Activated CD8-positive, alpha-beta memory T cell treated with anti-CD3 and anti-CD28 coated beads for 36 hours (primary cell): ENCODE measurements at regions not wholly inside any gene's neighbourhood (a gene's known extent, or its start where the extent isn't known, plus 50 kb on each side); places are given as distances from the start of the nearest gene placed in this dataset.

Source experiments
- CTCF ChIA-PET: fragments of 350-600 bp; sonication (Branson Sonifier 250); formaldehyde crosslinking; loops from one replicate; lab custom pipeline; 2021; ENCODE audit warnings: antibody characterized with exemption; lab: Charles Lee
- POLR2A ChIA-PET: fragments of 350-600 bp; sonication (Branson Sonifier 250); formaldehyde crosslinking; loops from one replicate; lab custom pipeline; 2021; ENCODE audit warnings: antibody characterized with exemption; lab: Charles Lee

- CTCF ChIA-PET: no interaction called here
These were observed 225.2 kb upstream of the BTG1 start for GRCh38 chr12:92370828-92371227.

GRCh38 chr12:92369636-92370035, 224.0 kb upstream of the BTG1 start:
- ChIA-PET CTCF (interaction anchor here (0.8 kb wide), 1 partner anchor 187 kb away, joined by 3 read pairs; no protein-coding TSS in a partner anchor), POLR2A (no interaction called here)

More at GRCh38 chr12:92370828-92371227, 225.2 kb upstream of the BTG1 start:
- POLR2A ChIA-PET: no interaction called here

DNA sequence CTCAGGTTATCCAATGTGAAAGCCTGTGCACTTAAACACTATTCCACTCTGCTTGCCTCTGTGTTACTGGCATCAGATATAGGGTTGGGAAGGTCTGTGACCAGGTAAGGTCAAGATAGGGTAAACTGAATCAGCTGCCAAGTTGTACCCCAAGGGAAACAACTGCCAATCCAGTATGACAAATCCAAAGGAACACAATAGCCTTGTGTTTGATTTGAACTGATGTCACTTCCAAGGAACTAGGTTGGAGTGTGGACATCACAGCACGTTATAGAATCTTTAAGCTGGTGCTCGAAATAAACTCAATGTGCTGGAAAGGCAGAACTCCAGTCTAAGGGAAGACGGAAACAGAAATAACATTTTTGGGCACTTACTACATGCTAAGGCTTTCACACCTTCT, 223.4 kb upstream of the BTG1 start:
- POLR2A ChIA-PET: no interaction called here
- CTCF ChIA-PET: interaction anchor here (0.8 kb wide), 1 partner anchor 188 kb away, joined by 3 read pairs; no protein-coding TSS in a partner anchor

- POLR2A ChIA-PET: no interaction called here
These were observed 220.2 kb upstream of the BTG1 start for GRCh38 chr12:92365836-92366235.

GRCh38 chr12:92365333-92365732, 219.7 kb upstream of the BTG1 start:
- ChIA-PET POLR2A (interaction anchor here (0.6 kb wide), 1 partner anchor 218 kb away, joined by 4 read pairs; no protein-coding TSS in a partner anchor), CTCF (no interaction called here)

More at GRCh38 chr12:92365836-92366235, 220.2 kb upstream of the BTG1 start:
- CTCF ChIA-PET: no interaction called here

DNA sequence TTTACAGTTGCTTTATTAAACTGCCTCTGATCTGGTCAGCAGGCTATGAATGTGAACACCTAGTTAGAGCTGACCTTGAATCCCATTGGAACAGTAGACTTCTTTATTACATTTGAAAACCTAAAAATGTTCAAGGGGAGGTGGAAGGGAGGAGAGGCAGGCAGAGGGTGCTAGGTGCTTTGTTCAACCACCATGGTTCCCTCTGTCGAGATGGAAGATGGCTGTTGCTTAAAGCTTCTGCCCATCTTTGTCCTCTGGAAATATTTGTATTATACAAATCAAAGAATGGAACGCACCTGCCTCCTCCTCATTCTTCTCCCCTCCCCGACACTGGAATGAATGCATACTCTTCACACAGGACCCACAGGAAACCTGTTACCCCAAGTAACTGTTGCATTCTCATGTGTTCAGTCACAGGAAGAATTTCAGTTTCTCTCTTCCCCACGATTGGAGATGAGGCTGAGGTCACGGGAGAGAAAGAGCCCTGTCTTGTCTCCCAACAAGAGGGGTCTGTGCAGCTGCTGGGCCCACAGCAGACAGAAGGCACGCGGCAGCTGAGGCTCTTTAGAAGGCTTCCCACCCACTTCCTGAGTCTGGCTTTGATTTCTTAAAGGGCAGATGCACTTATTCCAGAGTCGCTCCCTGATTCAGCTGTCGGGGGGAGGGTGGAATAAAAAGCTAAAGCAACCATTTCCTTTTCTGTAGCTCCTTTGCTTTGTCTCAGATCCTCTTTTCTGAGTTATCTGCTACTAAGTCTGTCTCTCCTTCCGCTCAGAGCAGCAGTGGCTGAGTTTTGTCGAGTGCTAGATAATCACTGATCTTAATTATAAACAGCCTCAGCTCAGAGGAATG, 217.9 kb upstream of the BTG1 start:
- ChIA-PET CTCF (interaction anchor here (0.6 to 1.2 kb wide), 3 partner anchors 40 to 761 kb away, joined by 3 to 4 read pairs (median 3); no protein-coding TSS in a partner anchor), POLR2A (interaction anchor here (0.8 kb wide), 1 partner anchor 145 kb away, joined by 3 read pairs; no protein-coding TSS in a partner anchor)

DNA sequence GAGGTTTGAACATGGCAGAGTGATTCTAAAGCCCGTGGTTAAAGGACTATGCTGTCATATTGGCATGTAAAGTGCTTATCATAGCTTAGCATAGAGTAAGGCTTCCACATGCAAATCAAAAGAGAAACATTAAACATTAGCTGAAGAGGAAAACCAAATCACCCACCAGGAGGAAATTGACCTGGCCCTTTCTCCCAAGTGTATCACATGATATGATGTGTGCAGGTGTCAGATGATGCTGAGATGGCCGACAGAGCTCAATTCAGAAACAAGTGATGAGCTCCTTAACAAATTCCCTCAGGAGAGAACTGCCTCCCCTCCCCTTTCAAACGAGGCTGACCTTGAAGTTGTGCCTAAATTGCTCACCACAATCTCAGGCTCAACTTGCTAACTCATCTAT, 217.1 kb upstream of the BTG1 start:
- ChIA-PET POLR2A (interaction anchor here (0.7 to 0.8 kb wide), 2 partner anchors 144 to 217 kb away, joined by 3 read pairs; partner anchors contain the start of gene BTG1), CTCF (interaction anchor here (0.6 to 1.0 kb wide), 2 partner anchors 15 to 760 kb away, joined by 3 to 4 read pairs; no protein-coding TSS in a partner anchor)

DNA sequence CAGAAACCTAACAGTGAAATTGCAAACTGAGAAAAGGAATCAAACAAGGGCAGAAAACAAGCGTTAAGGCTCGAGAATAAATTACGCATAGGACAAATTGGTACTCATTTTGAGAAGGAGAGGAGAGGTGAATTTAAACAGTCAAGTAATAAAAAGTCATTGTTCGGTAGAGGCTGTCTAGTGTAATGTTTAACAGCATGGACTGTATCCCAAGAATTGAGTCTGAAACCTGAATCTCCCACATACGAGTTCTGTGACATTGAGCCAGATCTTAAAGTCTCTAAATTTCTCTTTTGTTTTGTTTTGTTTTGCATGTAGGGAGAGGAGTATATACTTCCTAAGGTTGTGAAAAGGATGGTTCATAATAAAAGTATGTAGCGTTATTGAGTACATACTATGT, 216.5 kb upstream of the BTG1 start:
- CTCF ChIA-PET: interaction anchor here (1.0 kb wide), 1 partner anchor 14 kb away, joined by 3 read pairs; no protein-coding TSS in a partner anchor

DNA sequence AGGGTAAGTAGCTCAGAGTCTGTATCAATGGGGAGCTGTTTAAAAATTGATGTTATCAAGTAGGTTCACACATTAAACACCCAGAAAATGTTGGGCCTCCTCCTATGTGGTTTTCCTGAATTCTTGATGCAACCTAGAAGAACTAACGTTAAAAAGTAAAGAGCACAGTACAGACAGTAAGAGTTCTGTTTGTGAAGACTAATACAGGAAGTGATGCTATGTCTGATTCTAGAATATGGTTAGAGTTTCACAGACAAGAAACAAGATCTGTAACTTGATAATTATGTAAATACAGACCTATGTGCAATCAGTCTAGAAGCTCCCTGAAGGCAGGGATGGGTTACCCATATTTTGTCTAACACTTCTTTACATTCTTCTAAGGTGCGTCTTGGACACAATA, 214.9 kb upstream of the BTG1 start:
- ChIA-PET POLR2A (no interaction called here), CTCF (no interaction called here)

More for the DNA sequence above, 216.5 kb upstream of the BTG1 start:
- POLR2A ChIA-PET: no interaction called here

- CTCF ChIA-PET: no interaction called here
- POLR2A ChIA-PET: no interaction called here
These were observed 214.0 kb upstream of the BTG1 start for GRCh38 chr12:92359581-92360209.

GRCh38 chr12:92357584-92358261, 212.1 kb upstream of the BTG1 start:
- ChIA-PET CTCF (no interaction called here), POLR2A (no interaction called here)

DNA sequence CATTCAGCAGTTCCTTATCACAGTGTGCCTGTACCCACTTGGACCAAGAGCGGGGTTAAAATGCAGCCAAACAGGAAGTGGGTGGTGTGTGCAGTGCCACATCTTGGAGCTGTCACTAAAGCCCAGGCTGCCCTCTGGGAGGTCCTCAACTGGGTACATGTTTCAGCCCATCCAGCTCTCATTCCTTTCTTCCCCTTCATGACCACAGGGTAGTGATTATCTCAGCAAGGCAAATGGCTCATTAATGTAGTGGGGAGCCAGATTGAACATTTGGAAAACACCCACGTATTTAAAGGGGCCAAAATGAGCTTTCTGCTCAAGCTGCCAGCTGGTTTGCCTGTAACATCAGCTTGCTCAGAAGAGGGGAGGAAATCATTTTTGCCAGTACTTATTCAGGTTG, 210.8 kb upstream of the BTG1 start:
- ChIA-PET CTCF (interaction anchor here (0.7 kb wide), 1 partner anchor 17 kb away, joined by 3 read pairs; no protein-coding TSS in a partner anchor), POLR2A (no interaction called here)

- ChIA-PET CTCF (no interaction called here), POLR2A (no interaction called here)
These were observed 204.0 kb upstream of the BTG1 start for GRCh38 chr12:92349635-92350034.

GRCh38 chr12:92342574-92342973, 196.9 kb upstream of the BTG1 start:
- ChIA-PET POLR2A (no interaction called here), CTCF (no interaction called here)

DNA sequence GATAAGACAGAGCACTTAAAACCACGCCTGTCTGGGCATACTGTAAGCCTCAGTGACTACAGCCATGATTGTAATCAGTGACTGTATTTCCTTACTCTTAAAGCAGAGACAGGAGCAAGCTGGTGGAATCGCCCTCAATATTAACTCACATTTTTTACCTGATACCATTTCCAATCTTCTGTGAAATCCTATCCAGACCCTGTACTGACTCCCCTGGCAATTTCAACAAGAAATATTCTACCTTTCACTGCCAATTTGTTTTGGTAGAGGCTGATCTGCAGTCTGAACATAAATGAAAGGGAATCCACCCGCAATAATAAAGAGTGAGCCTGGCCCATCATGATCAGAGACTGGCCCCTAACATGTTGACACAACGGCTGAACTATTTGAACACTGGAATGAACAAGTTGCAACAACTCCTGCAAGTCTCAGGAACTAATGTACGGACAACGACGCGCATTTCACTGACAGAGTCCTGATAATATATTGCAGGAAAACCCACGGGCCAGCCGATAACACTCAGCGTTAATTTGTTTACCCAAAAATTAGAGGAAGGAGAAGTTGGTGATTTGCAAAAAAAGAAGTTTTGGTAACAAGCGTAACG, 195.5 kb upstream of the BTG1 start:
- ChIA-PET POLR2A (no interaction called here), CTCF (no interaction called here)

DNA sequence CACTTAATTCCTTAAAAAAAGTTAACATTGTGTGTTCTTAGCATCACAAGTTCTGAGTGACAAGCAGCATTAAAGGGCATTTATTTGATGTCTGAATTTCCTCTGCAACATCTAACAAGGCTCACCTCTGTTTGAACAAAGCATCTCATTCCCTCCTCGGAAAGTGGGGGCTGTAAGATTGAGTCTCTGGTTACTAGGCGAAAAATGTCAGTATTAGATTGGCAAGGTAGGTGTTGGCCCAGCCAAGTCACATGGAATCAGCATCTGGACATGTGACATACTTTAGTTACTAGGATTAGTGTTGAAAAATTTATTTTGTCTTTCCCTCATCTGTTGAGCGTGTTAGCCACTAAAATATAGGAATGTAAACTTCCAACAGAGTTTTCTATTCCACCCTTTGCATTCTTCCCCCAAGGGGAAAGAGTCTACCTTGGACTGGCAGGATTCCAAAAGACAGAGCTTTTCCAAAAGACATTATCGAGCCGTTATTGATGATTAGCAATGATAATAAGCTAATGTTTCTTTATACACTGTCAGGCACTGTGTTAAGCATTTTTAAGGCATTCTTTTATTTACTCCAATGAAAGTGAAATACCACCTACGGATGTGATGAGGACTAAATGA, 194.9 kb upstream of the BTG1 start:
- POLR2A ChIA-PET: no interaction called here
- CTCF ChIA-PET: no interaction called here

- POLR2A ChIA-PET: no interaction called here
- CTCF ChIA-PET: no interaction called here
These were observed 194.4 kb upstream of the BTG1 start for GRCh38 chr12:92340003-92340402.

DNA sequence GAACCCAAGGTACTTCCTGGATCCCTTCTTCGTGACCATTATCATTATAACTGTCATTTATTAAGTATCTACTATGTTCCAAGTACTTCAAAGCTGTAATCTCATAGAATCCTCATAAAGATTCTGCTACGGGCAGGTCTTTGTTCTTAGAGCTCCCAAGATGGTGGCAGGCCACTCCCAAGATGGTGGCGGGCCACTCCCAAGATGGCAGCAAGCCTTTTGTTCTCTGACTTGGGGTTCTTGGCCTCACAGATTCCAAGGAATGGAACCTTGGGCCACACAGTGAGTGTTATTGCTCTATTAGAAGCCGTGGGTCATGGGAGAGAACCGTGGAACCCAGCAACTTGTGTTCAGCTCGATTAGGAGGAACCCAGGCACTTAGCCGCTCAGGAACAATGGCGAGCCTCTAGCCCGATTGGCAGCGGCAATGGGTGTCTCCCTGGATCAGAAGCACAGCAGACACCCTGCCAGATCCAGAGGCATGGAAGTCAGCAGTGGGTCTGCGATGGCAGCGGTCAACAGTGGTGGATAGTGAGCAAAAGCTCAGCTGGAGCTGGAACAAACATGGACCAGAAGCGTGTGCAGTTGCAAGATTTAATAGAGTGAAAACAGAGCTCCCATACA, 193.7 kb upstream of the BTG1 start:
- ChIA-PET CTCF (no interaction called here), POLR2A (no interaction called here)
